SK-N-SH (cell line): ENCODE measurements at regions not wholly inside any gene's neighbourhood (a gene's known extent, or its start where the extent isn't known, plus 50 kb on each side); places are given as distances from the start of the nearest gene placed in this dataset.

Experiments
- ELF1 ChIP-seq: IDR thresholded peaks from 2 replicates; pipeline ENCODE4 v1.4.0; 2012
- EP300 ChIP-seq, 2 experiments: IDR thresholded peaks; 2 replicates each; pipeline versions ENCODE4 v1.4.0 to v1.6.1; 2012; ENCODE audit warnings: borderline replicate concordance in 1 of 2, low read depth in 1 of 2, low read length in 1 of 2
- GABPA ChIP-seq: IDR thresholded peaks from 2 replicates; pipeline ENCODE4 v1.4.0; 2012; ENCODE audit warnings: low read depth, mild to moderate bottlenecking
- GATA2 ChIP-seq: sonication (generic); formaldehyde crosslinking; IDR thresholded peaks from 2 replicates; pipeline ENCODE4 v1.5.0; 2020; ENCODE audit warnings: mild to moderate bottlenecking, missing genetic modification reagents
- MEF2A ChIP-seq: IDR thresholded peaks from 2 replicates; pipeline ENCODE4 v1.4.0; 2012; ENCODE audit warnings: low read depth, borderline replicate concordance
- MXI1 ChIP-seq: IDR thresholded peaks from 2 replicates; pipeline ENCODE4 v1.6.1; 2012; ENCODE audit warnings: mild to moderate bottlenecking, low read depth, low read length, improper control_type of control experiment
- POLR2AphosphoS5 ChIP-seq: IDR thresholded peaks from 2 replicates; pipeline ENCODE4 v1.6.1; 2012; ENCODE audit warnings: low read depth, low read length
- RAD21 ChIP-seq: IDR thresholded peaks from 2 replicates; pipeline ENCODE4 v1.6.1; 2012; ENCODE audit warnings: mild to moderate bottlenecking, low read length
- RCOR1 ChIP-seq: fragments of 150-350 bp; IDR thresholded peaks from 2 replicates; pipeline ENCODE4 v1.6.1; 2017; ENCODE audit warnings: antibody characterized with exemption, low read length
- REST ChIP-seq: IDR thresholded peaks from 2 replicates; pipeline ENCODE4 v1.6.1; 2012; ENCODE audit warnings: mild to moderate bottlenecking, low read depth, low read length, moderate library complexity
- SMC3 ChIP-seq: IDR thresholded peaks from 2 replicates; pipeline ENCODE4 v1.6.1; 2012; ENCODE audit warnings: low read depth, low read length, improper control_type of control experiment
- TEAD4 ChIP-seq: IDR thresholded peaks from 2 replicates; pipeline ENCODE4 v1.4.0; 2012; ENCODE audit warnings: mild to moderate bottlenecking, borderline replicate concordance; ENCODE audit not compliant: insufficient read depth
- USF1 ChIP-seq: IDR thresholded peaks from 2 replicates; pipeline ENCODE4 v1.4.0; 2012; ENCODE audit warnings: low read depth, borderline replicate concordance
- TF ChIP-seq, protein P1 (sequence below): fragments of 150-350 bp; IDR thresholded peaks from 2 replicates; pipeline ENCODE4 v1.6.1; 2016; ENCODE audit warnings: mild to moderate bottlenecking, low read depth, low read length
- TF ChIP-seq, protein P2 (sequence below): fragments of 200-600 bp; sonication (generic); IDR thresholded peaks from 2 replicates; pipeline ENCODE4 v1.6.1; 2017; ENCODE audit warnings: antibody characterized with exemption, mild to moderate bottlenecking, moderate library complexity
- TF ChIP-seq, protein P3 (sequence below): IDR thresholded peaks from 2 replicates; pipeline ENCODE4 v1.4.0; 2012; ENCODE audit warnings: low read depth

GRCh38 chr16:35311475-35311874, 1852.1 kb downstream of the TP53TG3F start (continued):
- TF ChIP-seq, protein P1, sequence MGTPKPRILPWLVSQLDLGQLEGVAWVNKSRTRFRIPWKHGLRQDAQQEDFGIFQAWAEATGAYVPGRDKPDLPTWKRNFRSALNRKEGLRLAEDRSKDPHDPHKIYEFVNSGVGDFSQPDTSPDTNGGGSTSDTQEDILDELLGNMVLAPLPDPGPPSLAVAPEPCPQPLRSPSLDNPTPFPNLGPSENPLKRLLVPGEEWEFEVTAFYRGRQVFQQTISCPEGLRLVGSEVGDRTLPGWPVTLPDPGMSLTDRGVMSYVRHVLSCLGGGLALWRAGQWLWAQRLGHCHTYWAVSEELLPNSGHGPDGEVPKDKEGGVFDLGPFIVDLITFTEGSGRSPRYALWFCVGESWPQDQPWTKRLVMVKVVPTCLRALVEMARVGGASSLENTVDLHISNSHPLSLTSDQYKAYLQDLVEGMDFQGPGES = no peak
- TF ChIP-seq MXI1 (no peak), MEF2A (no peak), TEAD4 (no peak), EP300 (IDR thresholded peaks at IDR 0.05; ENCODE audit: borderline replicate concordance in 1 of 2, low read depth in 1 of 2, low read length in 1 of 2) (no peak), REST (no peak), POLR2AphosphoS5 (no peak), USF1 (no peak), SMC3 (peak; percentile 44; the same call in 1 of the 2 replicates), RCOR1 (no peak), GATA2 (CRISPR knock-in tag) (no peak), RAD21 (peak; percentile 54), GABPA (no peak), ELF1 (no peak)
- TF ChIP-seq, protein P2, sequence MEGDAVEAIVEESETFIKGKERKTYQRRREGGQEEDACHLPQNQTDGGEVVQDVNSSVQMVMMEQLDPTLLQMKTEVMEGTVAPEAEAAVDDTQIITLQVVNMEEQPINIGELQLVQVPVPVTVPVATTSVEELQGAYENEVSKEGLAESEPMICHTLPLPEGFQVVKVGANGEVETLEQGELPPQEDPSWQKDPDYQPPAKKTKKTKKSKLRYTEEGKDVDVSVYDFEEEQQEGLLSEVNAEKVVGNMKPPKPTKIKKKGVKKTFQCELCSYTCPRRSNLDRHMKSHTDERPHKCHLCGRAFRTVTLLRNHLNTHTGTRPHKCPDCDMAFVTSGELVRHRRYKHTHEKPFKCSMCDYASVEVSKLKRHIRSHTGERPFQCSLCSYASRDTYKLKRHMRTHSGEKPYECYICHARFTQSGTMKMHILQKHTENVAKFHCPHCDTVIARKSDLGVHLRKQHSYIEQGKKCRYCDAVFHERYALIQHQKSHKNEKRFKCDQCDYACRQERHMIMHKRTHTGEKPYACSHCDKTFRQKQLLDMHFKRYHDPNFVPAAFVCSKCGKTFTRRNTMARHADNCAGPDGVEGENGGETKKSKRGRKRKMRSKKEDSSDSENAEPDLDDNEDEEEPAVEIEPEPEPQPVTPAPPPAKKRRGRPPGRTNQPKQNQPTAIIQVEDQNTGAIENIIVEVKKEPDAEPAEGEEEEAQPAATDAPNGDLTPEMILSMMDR = peak; percentile 53
- TF ChIP-seq, protein P3, sequence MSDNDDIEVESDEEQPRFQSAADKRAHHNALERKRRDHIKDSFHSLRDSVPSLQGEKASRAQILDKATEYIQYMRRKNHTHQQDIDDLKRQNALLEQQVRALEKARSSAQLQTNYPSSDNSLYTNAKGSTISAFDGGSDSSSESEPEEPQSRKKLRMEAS = no peak
- TF ChIP-seq, all 33 proteins: peak for 3
